ENCODE measurements at regions not wholly inside any gene's neighbourhood (a gene's known extent, or its start where the extent isn't known, plus 50 kb on each side); places are given as distances from the start of the nearest gene placed in this dataset.

GRCh38 chr9:82313697-82314096, 325.1 kb downstream of the SPATA31D1 start:
- no peak overlapping the region for H3K23ac ChIP-seq (ENCODE audit: insufficient read length, low read depth, low read length)
- H2BK20ac ChIP-seq (ENCODE audit: low read depth, low read length, poor library complexity, severe bottlenecking): no peak overlapping the region
- no peaks in the 10 kb centered on the region for H3K79me1 ChIP-seq (ENCODE audit: insufficient read depth, low read depth, low read length, poor library complexity, severe bottlenecking)
- H3K27me3 ChIP-seq (ENCODE audit: insufficient read depth, low read length): no peaks in the 10 kb centered on the region
- H2BK120ac ChIP-seq (ENCODE audit: low read depth, low read length, poor library complexity, severe bottlenecking): no peak overlapping the region
- H2BK15ac ChIP-seq (ENCODE audit: low read depth, low read length): no peak overlapping the region
- no peak overlapping the region for H2BK12ac ChIP-seq (ENCODE audit: insufficient read length, low read depth, low read length)
- no peak overlapping the region for H2BK5ac ChIP-seq (ENCODE audit: insufficient read length, low read length)
- no peak overlapping the region for H3K4me2 ChIP-seq (ENCODE audit: insufficient read depth, insufficient read length, low read length)
- no peak overlapping the region for H3K9ac ChIP-seq (ENCODE audit: extremely low read depth, insufficient read length, low read length)
- no peaks in the 10 kb centered on the region for H3K9me3 ChIP-seq (ENCODE audit: control insufficient read depth, low read depth, low read length)
- no peak overlapping the region for H3K27ac ChIP-seq (ENCODE audit: insufficient read length, low read depth, low read length)
- no peak overlapping the region for H3K56ac ChIP-seq (ENCODE audit: insufficient read length, low read depth, low read length)
- H2AK5ac ChIP-seq (ENCODE audit: insufficient read length, low read length): no peak overlapping the region
- no peaks in the 10 kb centered on the region for H3K23me2 ChIP-seq (ENCODE audit: insufficient read length, low read depth, low read length, poor library complexity, severe bottlenecking)
- H4K20me1 ChIP-seq (ENCODE audit: control insufficient read depth, insufficient read depth, insufficient read length): no peaks in the 10 kb centered on the region
- Mint-ChIP-seq H3K27me3 (ENCODE audit: low read depth) (no peaks in the 10 kb centered on the region), H3K4me3 (no peak overlapping the region), H3K36me3 (ENCODE audit: insufficient read depth in 1 of 3, low read depth in 3 of 3) (no peaks in the 10 kb centered on the region; a peak in 1 of 7 replicates), H3K4me1 (no peaks in the 10 kb centered on the region), H3K9me3 (peaks cover 0 to 3% of the 10 kb centered on the region in 2 experiments; a peak in 2 of 5 replicates), H3K27ac (no peak overlapping the region)
- no peaks in the 10 kb centered on the region for H3K79me2 ChIP-seq (ENCODE audit: insufficient read depth, low read length)
- H4K5ac ChIP-seq (ENCODE audit: insufficient read length, low read depth, low read length): no peak overlapping the region
- H2AFZ ChIP-seq (ENCODE audit: low read length): no peak overlapping the region
- H3T11ph ChIP-seq (ENCODE audit: low read length): no peak overlapping the region
- DNase-seq: no peak
- no peak overlapping the region for H3K18ac ChIP-seq (ENCODE audit: insufficient read length, low read depth, low read length)
- no peak overlapping the region for H4K91ac ChIP-seq (ENCODE audit: insufficient read length, low read depth, low read length)
- no peak for TF ChIP-seq CTCF (conservative IDR thresholded peaks at IDR 0.05)
- no peak overlapping the region for H3K14ac ChIP-seq (ENCODE audit: insufficient read depth, low read length)
- WGBS (ENCODE audit: extremely low coverage, insufficient read length, low lambda C conversion rate): no CpG with 5 or more reads among the region's 2 CpGs
- no peaks in the 10 kb centered on the region for H3K4me1 ChIP-seq (ENCODE audit: insufficient read depth, low read length)
- no peak overlapping the region for H3K4ac ChIP-seq (ENCODE audit: low read depth, low read length)
- H4K8ac ChIP-seq (replicated peaks; ENCODE audit: insufficient read length, low read depth, low read length): no peak overlapping the region
